GM12878 (cell line): ENCODE measurements at regions not wholly inside any gene's neighbourhood (a gene's known extent, or its start where the extent isn't known, plus 50 kb on each side); places are given as distances from the start of the nearest gene placed in this dataset.

Experiments
- ATAC-seq: fragments of 200-7000 bp; cut with Tn5 transposase; 3 replicates; pipeline ENCODE4 v1.9.1; 2020; ENCODE audit warnings: mild to moderate bottlenecking, moderate library complexity
- BruUV-seq: library from RNA; stranded (reverse); fragments of 400-500 nt; replicated peaks from 2 replicates; lab custom pipeline; 2021; lab: Mats Ljungman, UMichigan
- CTCF ChIA-PET: fragments of 300-600 bp; sonication (Branson Sonifier 250); formaldehyde crosslinking; extraction: SDS; loops from one replicate; lab custom pipeline; 2021; ENCODE audit warnings: inconsistent platforms; lab: Yijun Ruan, JAX
- POLR2A ChIA-PET: fragments of 350-600 bp; formaldehyde crosslinking; extraction: SDS; loops from one replicate; lab custom pipeline; 2021; ENCODE audit warnings: inconsistent platforms; lab: Charles Lee
- RAD21 ChIA-PET: fragments of 300-600 bp; sonication (Branson Sonifier 250); formaldehyde crosslinking; loops from one replicate; lab custom pipeline; 2023; ENCODE audit warnings: antibody characterized with exemption; ENCODE audit not compliant: unreplicated experiment; lab: Charles Lee
- SMC1A ChIA-PET: fragments of 300-600 bp; sonication (Branson Sonifier 250); formaldehyde crosslinking; loops from one replicate; lab custom pipeline; 2023; ENCODE audit not compliant: unreplicated experiment, uncharacterized antibody; lab: Charles Lee
- DNase-seq: peaks from one replicate; pipeline ENCODE4 v3.0.0-alpha.2; 2011; ENCODE audit warnings: low read depth, low spot score
- FAIRE-seq: peaks from 3 replicates; lab custom pipeline; 2011; peaks lifted over from hg19 to GRCh38; lab: Jason Lieb, UNC
- H2AFZ ChIP-seq: 2 replicates; pipeline ENCODE4 v1.6.0; 2011; ENCODE audit warnings: low read depth, low read length, control low read depth; ENCODE audit not compliant: control insufficient read depth
- H3K27ac ChIP-seq: 2 replicates; pipeline ENCODE4 v1.5.1; 2011; ENCODE audit warnings: control low read depth; ENCODE audit not compliant: control insufficient read depth, insufficient read depth
- H3K27me3 ChIP-seq, 2 experiments: replicated peaks in 1 of 2; 2 replicates each; pipeline versions ENCODE4 v1.6.0 to v1.6.1; 2011; ENCODE audit warnings: low read length in 1 of 2; ENCODE audit not compliant: control insufficient read depth in 2 of 2, insufficient read depth in 2 of 2
- H3K36me3 ChIP-seq, 2 experiments: 2 replicates each; pipeline ENCODE4 v1.5.1; 2011; ENCODE audit warnings: low read length in 1 of 2; ENCODE audit not compliant: control insufficient read depth in 2 of 2, insufficient read depth in 2 of 2
- H3K4me1 ChIP-seq: 2 replicates; pipeline ENCODE4 v1.6.1; 2011; ENCODE audit warnings: mild to moderate bottlenecking, low read length, moderate library complexity, mixed read lengths; ENCODE audit not compliant: control insufficient read depth, insufficient read depth
- H3K4me2 ChIP-seq: 2 replicates; pipeline ENCODE4 v1.6.0; 2011; ENCODE audit warnings: control low read depth; ENCODE audit not compliant: control insufficient read depth, insufficient read depth
- H3K4me3 ChIP-seq: fragments of 200-600 bp; sonication (generic); 2 replicates; pipeline ENCODE4 v1.5.1; 2016
- H3K79me2 ChIP-seq: 2 replicates; pipeline ENCODE4 v1.6.0; 2011; ENCODE audit warnings: low read length; ENCODE audit not compliant: control insufficient read depth, insufficient read depth
- H3K9ac ChIP-seq: 2 replicates; pipeline ENCODE4 v1.8.0; 2011; ENCODE audit warnings: low read length, control low read depth, mixed read lengths; ENCODE audit not compliant: control insufficient read depth, insufficient read depth
- H3K9me3 ChIP-seq: replicated peaks from 3 replicates; pipeline ENCODE4 v1.5.1; 2011; ENCODE audit warnings: mild to moderate bottlenecking, low read length; ENCODE audit not compliant: control insufficient read depth, insufficient read depth
- H4K20me1 ChIP-seq: 2 replicates; pipeline ENCODE4 v1.6.0; 2011; ENCODE audit not compliant: control insufficient read depth, insufficient read depth
- ASH2L ChIP-seq: fragments of 300-600, 200-600 bp; sonication (generic); IDR thresholded peaks from 2 replicates; pipeline ENCODE4 v1.6.1; 2017; ENCODE audit warnings: low read depth, mild to moderate bottlenecking, borderline replicate concordance
- CHD2 ChIP-seq: IDR thresholded peaks from 2 replicates; pipeline ENCODE4 v1.6.1; 2011; ENCODE audit warnings: low read depth, low read length, improper control_type of control experiment, borderline replicate concordance
- FOS ChIP-seq: IDR thresholded peaks from 3 replicates; pipeline ENCODE4 v1.6.1; 2011; ENCODE audit warnings: borderline replicate concordance; ENCODE audit not compliant: insufficient read length; ENCODE audit errors: extremely low read depth
- HCFC1 ChIP-seq: fragments of 150-350 bp; IDR thresholded peaks from 2 replicates; pipeline ENCODE4 v1.6.1; 2014; ENCODE audit warnings: low read length
- MTA2 ChIP-seq: fragments of 450-650 bp; IDR thresholded peaks from 2 replicates; pipeline ENCODE4 v1.6.1; 2016; ENCODE audit warnings: low read depth, mild to moderate bottlenecking, moderate library complexity
- PAX5 ChIP-seq: IDR thresholded peaks from 2 replicates; pipeline ENCODE4 v1.6.1; 2011; ENCODE audit warnings: low read depth, low read length, borderline replicate concordance
- RCOR1 ChIP-seq: conservative IDR thresholded peaks from 2 replicates; pipeline ENCODE4 v1.6.1; 2012; ENCODE audit warnings: low read depth, low read length, improper control_type of control experiment
- SIX5 ChIP-seq: IDR thresholded peaks from 2 replicates; pipeline ENCODE4 v1.6.1; 2011; ENCODE audit warnings: mild to moderate bottlenecking, low read depth, low read length, moderate library complexity; ENCODE audit not compliant: severe bottlenecking
- SUZ12 ChIP-seq: fragments of 200-600 bp; sonication (generic); IDR thresholded peaks from one replicate; pipeline ENCODE4 v1.6.1; 2018; ENCODE audit warnings: antibody characterized with exemption, mild to moderate bottlenecking; ENCODE audit not compliant: unreplicated experiment
- TCF7 ChIP-seq: IDR thresholded peaks from 2 replicates; pipeline ENCODE4 v1.6.1; 2014; ENCODE audit warnings: antibody characterized with exemption, borderline replicate concordance
- USF2 ChIP-seq: IDR thresholded peaks from 2 replicates; pipeline ENCODE4 v1.6.1; 2011; ENCODE audit warnings: low read depth, low read length, improper control_type of control experiment, borderline replicate concordance
- in situ Hi-C: fragments of 300-500 bp; cut with MboI; formaldehyde crosslinking; loops from 9 replicates; pipeline ENCODE4 v1.14.3; 2018; ENCODE audit warnings: mixed read lengths
- intact Hi-C: fragments of 100-400 bp; cut with micrococcal nuclease; formaldehyde crosslinking; loops from one replicate; pipeline ENCODE4 v1.14.2; 2022; ENCODE audit not compliant: unreplicated experiment
- TF ChIP-seq, protein P1 (sequence below): IDR thresholded peaks from 2 replicates; pipeline ENCODE4 v1.6.1; 2012; ENCODE audit warnings: low read depth, low read length, improper control_type of control experiment
- TF ChIP-seq, protein P2 (sequence below): fragments of 450-650 bp; IDR thresholded peaks from 2 replicates; pipeline ENCODE4 v1.6.1; 2016; ENCODE audit warnings: mild to moderate bottlenecking
- TF ChIP-seq, protein P3 (sequence below): fragments of 450-650 bp; IDR thresholded peaks from 2 replicates; pipeline ENCODE4 v1.6.1; 2018; ENCODE audit warnings: mild to moderate bottlenecking, low read depth, moderate library complexity; ENCODE audit not compliant: partially characterized antibody
- TF ChIP-seq, protein P4 (sequence below): fragments of 150-350 bp; IDR thresholded peaks from 2 replicates; pipeline ENCODE4 v1.6.1; 2016; ENCODE audit warnings: low read depth, low read length

- TF ChIP-seq TCF7 = no peak
- TF ChIP-seq ASH2L = no peak
- TF ChIP-seq, protein P1, sequence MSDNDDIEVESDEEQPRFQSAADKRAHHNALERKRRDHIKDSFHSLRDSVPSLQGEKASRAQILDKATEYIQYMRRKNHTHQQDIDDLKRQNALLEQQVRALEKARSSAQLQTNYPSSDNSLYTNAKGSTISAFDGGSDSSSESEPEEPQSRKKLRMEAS = no peak
- TF ChIP-seq CHD2 = no peak
- no peak for TF ChIP-seq SUZ12
- TF ChIP-seq, protein P2, sequence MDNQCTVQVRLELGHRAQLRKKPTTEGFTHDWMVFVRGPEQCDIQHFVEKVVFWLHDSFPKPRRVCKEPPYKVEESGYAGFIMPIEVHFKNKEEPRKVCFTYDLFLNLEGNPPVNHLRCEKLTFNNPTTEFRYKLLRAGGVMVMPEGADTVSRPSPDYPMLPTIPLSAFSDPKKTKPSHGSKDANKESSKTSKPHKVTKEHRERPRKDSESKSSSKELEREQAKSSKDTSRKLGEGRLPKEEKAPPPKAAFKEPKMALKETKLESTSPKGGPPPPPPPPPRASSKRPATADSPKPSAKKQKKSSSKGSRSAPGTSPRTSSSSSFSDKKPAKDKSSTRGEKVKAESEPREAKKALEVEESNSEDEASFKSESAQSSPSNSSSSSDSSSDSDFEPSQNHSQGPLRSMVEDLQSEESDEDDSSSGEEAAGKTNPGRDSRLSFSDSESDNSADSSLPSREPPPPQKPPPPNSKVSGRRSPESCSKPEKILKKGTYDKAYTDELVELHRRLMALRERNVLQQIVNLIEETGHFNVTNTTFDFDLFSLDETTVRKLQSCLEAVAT = no peak
- TF ChIP-seq PAX5 = no peak
- TF ChIP-seq MTA2 = no peak
- no peak for TF ChIP-seq RCOR1
- no peak for TF ChIP-seq SIX5
- TF ChIP-seq FOS = no peak
These were observed 912.6 kb downstream of the NTRK3 start (continued) for GRCh38 chr15:87343966-87344365.

DNA sequence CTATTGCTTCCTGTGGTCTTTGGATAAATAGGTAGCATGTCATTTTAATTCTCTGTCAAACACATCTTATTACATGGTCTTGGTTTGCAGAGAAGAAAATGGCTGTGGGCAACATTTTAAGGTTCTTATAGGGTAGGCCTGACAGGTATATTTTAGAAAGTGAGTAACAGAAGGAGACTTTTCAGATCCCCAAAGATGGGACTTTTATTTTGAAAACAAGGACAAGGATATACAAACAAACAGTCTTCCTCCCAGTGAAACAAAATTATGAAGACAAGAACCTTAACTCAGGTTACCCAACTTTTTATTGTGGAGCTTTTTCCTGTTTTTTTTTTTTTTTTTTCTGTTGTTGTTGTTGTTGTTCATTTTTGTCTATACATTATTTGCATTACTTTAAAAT lies 916.2 kb downstream of the NTRK3 start:
- H3K27ac ChIP-seq = no peak overlapping the region
- no peak for FAIRE-seq
- no peaks in the 10 kb centered on the region for H4K20me1 ChIP-seq
- in situ Hi-C loops = no loop called here
- no peak for ATAC-seq
- no TSS peak for BruUV-seq
- H3K4me2 ChIP-seq = no peak overlapping the region
- ChIA-PET POLR2A (no interaction called here), SMC1A (no interaction called here), CTCF (no interaction called here), RAD21 (no interaction called here)
- no peak overlapping the region for H3K4me3 ChIP-seq
- no peaks in the 10 kb centered on the region for H3K36me3 ChIP-seq
- H3K9ac ChIP-seq = no peak overlapping the region
- no peak overlapping the region for H2AFZ ChIP-seq
- intact Hi-C loops = no loop called here
- H3K9me3 ChIP-seq = no peaks in the 10 kb centered on the region
- H3K4me1 ChIP-seq = no peaks in the 10 kb centered on the region
- no peaks in the 10 kb centered on the region for H3K27me3 ChIP-seq
- no peak for DNase-seq
- no peaks in the 10 kb centered on the region for H3K79me2 ChIP-seq
- TF ChIP-seq HCFC1 (no peak), USF2 (no peak)
- TF ChIP-seq, protein P3, sequence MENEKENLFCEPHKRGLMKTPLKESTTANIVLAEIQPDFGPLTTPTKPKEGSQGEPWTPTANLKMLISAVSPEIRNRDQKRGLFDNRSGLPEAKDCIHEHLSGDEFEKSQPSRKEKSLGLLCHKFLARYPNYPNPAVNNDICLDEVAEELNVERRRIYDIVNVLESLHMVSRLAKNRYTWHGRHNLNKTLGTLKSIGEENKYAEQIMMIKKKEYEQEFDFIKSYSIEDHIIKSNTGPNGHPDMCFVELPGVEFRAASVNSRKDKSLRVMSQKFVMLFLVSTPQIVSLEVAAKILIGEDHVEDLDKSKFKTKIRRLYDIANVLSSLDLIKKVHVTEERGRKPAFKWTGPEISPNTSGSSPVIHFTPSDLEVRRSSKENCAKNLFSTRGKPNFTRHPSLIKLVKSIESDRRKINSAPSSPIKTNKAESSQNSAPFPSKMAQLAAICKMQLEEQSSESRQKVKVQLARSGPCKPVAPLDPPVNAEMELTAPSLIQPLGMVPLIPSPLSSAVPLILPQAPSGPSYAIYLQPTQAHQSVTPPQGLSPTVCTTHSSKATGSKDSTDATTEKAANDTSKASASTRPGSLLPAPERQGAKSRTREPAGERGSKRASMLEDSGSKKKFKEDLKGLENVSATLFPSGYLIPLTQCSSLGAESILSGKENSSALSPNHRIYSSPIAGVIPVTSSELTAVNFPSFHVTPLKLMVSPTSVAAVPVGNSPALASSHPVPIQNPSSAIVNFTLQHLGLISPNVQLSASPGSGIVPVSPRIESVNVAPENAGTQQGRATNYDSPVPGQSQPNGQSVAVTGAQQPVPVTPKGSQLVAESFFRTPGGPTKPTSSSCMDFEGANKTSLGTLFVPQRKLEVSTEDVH = no peak
- TF ChIP-seq, protein P4, sequence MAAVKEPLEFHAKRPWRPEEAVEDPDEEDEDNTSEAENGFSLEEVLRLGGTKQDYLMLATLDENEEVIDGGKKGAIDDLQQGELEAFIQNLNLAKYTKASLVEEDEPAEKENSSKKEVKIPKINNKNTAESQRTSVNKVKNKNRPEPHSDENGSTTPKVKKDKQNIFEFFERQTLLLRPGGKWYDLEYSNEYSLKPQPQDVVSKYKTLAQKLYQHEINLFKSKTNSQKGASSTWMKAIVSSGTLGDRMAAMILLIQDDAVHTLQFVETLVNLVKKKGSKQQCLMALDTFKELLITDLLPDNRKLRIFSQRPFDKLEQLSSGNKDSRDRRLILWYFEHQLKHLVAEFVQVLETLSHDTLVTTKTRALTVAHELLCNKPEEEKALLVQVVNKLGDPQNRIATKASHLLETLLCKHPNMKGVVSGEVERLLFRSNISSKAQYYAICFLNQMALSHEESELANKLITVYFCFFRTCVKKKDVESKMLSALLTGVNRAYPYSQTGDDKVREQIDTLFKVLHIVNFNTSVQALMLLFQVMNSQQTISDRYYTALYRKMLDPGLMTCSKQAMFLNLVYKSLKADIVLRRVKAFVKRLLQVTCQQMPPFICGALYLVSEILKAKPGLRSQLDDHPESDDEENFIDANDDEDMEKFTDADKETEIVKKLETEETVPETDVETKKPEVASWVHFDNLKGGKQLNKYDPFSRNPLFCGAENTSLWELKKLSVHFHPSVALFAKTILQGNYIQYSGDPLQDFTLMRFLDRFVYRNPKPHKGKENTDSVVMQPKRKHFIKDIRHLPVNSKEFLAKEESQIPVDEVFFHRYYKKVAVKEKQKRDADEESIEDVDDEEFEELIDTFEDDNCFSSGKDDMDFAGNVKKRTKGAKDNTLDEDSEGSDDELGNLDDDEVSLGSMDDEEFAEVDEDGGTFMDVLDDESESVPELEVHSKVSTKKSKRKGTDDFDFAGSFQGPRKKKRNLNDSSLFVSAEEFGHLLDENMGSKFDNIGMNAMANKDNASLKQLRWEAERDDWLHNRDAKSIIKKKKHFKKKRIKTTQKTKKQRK = no peak
